Astrocyte (in vitro differentiated cells and primary cell): ENCODE measurements at regions not wholly inside any gene's neighbourhood (a gene's known extent, or its start where the extent isn't known, plus 50 kb on each side); places are given as distances from the start of the nearest gene placed in this dataset.

ENCODE experiments used
- DNase-seq: peaks from one replicate; pipeline ENCODE4 v3.0.0-alpha.2; 2010; ENCODE audit warnings: low read depth
- FAIRE-seq: peaks from 2 replicates; lab custom pipeline; 2011; peaks lifted over from hg19 to GRCh38; lab: Jason Lieb, UNC
- H2AFZ ChIP-seq: 2 replicates; pipeline ENCODE4 v1.6.0; 2012; ENCODE audit warnings: low read depth, low read length, inconsistent platforms
- H3K27ac ChIP-seq: 2 replicates; pipeline ENCODE4 v1.5.1; 2011; ENCODE audit warnings: low read depth, low read length, inconsistent platforms
- H3K27me3 ChIP-seq: 2 replicates; pipeline ENCODE4 v1.6.0; 2011; ENCODE audit warnings: low read length, inconsistent platforms; ENCODE audit not compliant: insufficient read depth
- H3K36me3 ChIP-seq: 2 replicates; pipeline ENCODE4 v1.5.1; 2011; ENCODE audit warnings: low read length, inconsistent platforms; ENCODE audit not compliant: insufficient read depth
- H3K4me1 ChIP-seq: 2 replicates; pipeline ENCODE4 v1.5.1; 2011; ENCODE audit warnings: low read length, inconsistent platforms; ENCODE audit not compliant: insufficient read depth
- H3K4me2 ChIP-seq: 2 replicates; pipeline ENCODE4 v1.6.0; 2012; ENCODE audit warnings: low read length, inconsistent platforms
- H3K4me3 ChIP-seq: 2 replicates; pipeline ENCODE4 v1.5.1; 2011; ENCODE audit warnings: low read depth, mild to moderate bottlenecking, low read length, inconsistent platforms; ENCODE audit not compliant: insufficient read depth
- H3K79me2 ChIP-seq: 2 replicates; pipeline ENCODE4 v1.6.0; 2012; ENCODE audit warnings: mild to moderate bottlenecking, low read length, inconsistent platforms; ENCODE audit not compliant: insufficient read depth
- H3K9ac ChIP-seq: 2 replicates; pipeline ENCODE4 v1.6.0; 2012; ENCODE audit warnings: mild to moderate bottlenecking, low read length, inconsistent platforms
- H3K9me3 ChIP-seq: 2 replicates; pipeline ENCODE4 v1.5.1; 2012; ENCODE audit warnings: low read depth, mild to moderate bottlenecking, low read length, inconsistent platforms; ENCODE audit not compliant: insufficient read depth
- H4K20me1 ChIP-seq: 2 replicates; pipeline ENCODE4 v1.6.0; 2012; ENCODE audit warnings: low read length, inconsistent platforms; ENCODE audit not compliant: insufficient read depth
- H3K27ac Mint-ChIP-seq: one replicate; pipeline ENCODE4 v1.8.0; 2021; ENCODE audit warnings: mild to moderate bottlenecking, mixed read lengths; ENCODE audit not compliant: unreplicated experiment
- H3K27me3 Mint-ChIP-seq: one replicate; pipeline ENCODE4 v1.8.0; 2021; ENCODE audit warnings: low read depth, mixed read lengths; ENCODE audit not compliant: unreplicated experiment
- H3K36me3 Mint-ChIP-seq: one replicate; pipeline ENCODE4 v1.8.0; 2021; ENCODE audit warnings: low read depth, mixed read lengths; ENCODE audit not compliant: unreplicated experiment
- H3K4me1 Mint-ChIP-seq: one replicate; pipeline ENCODE4 v1.8.0; 2021; ENCODE audit warnings: low read depth, mixed read lengths; ENCODE audit not compliant: unreplicated experiment
- H3K4me3 Mint-ChIP-seq: one replicate; pipeline ENCODE4 v1.8.0; 2021; ENCODE audit warnings: mild to moderate bottlenecking, moderate library complexity, mixed read lengths; ENCODE audit not compliant: unreplicated experiment
- H3K9me3 Mint-ChIP-seq: one replicate; pipeline ENCODE4 v1.8.0; 2021; ENCODE audit warnings: mild to moderate bottlenecking, mixed read lengths; ENCODE audit not compliant: unreplicated experiment
- CTCF ChIP-seq: IDR thresholded peaks from 2 replicates; pipeline ENCODE4 v1.5.1; 2011; ENCODE audit warnings: low read depth, mild to moderate bottlenecking, inconsistent platforms, low read length, moderate library complexity; ENCODE audit not compliant: insufficient read depth
- EZH2 ChIP-seq: IDR thresholded peaks from 2 replicates; pipeline ENCODE4 v1.6.1; 2012; ENCODE audit warnings: mild to moderate bottlenecking, low read length, inconsistent platforms; ENCODE audit not compliant: insufficient read depth

GRCh38 chr3:22172964-22173363, 422.0 kb upstream of the ZNF385D start:
- Histone ChIP-seq H3K27ac (no peak overlapping the region), H3K4me3 (no peak overlapping the region), H3K4me2 (no peak overlapping the region), H3K9me3 (no peaks in the 10 kb centered on the region), H3K27me3 (no peaks in the 10 kb centered on the region), H4K20me1 (no peaks in the 10 kb centered on the region), H3K79me2 (no peaks in the 10 kb centered on the region), H3K36me3 (no peaks in the 10 kb centered on the region), H2AFZ (no peak overlapping the region), H3K9ac (no peak overlapping the region), H3K4me1 (no peaks in the 10 kb centered on the region)
- FAIRE-seq (no peak), DNase-seq (no peak)
- H3K36me3 Mint-ChIP-seq, result no peaks in the 10 kb centered on the region
- no peaks in the 10 kb centered on the region for H3K9me3 Mint-ChIP-seq
- no peaks in the 10 kb centered on the region for H3K4me1 Mint-ChIP-seq
- H3K27me3 Mint-ChIP-seq, result no peaks in the 10 kb centered on the region
- no peak for TF ChIP-seq CTCF
- no peak for TF ChIP-seq EZH2
- H3K4me3 Mint-ChIP-seq, result no peak overlapping the region
- H3K27ac Mint-ChIP-seq, result no peak overlapping the region

- H3K79me2 ChIP-seq, result no peaks in the 10 kb centered on the region
- H3K9me3 Mint-ChIP-seq, result no peaks in the 10 kb centered on the region
- no peaks in the 10 kb centered on the region for H3K4me1 Mint-ChIP-seq
- H3K9ac ChIP-seq, result no peak overlapping the region
- H4K20me1 ChIP-seq, result no peaks in the 10 kb centered on the region
- H3K4me3 ChIP-seq, result no peak overlapping the region
- H3K27ac ChIP-seq, result no peak overlapping the region
- no peak overlapping the region for H3K27ac Mint-ChIP-seq
- DNase-seq (no peak), FAIRE-seq (no peak)
- H3K9me3 ChIP-seq, result no peaks in the 10 kb centered on the region
- H3K27me3 Mint-ChIP-seq, result no peaks in the 10 kb centered on the region
- H3K36me3 Mint-ChIP-seq, result no peaks in the 10 kb centered on the region
- TF ChIP-seq EZH2 (no peak), CTCF (no peak)
- no peak overlapping the region for H2AFZ ChIP-seq
- no peaks in the 10 kb centered on the region for H3K27me3 ChIP-seq
- no peaks in the 10 kb centered on the region for H3K36me3 ChIP-seq
- no peaks in the 10 kb centered on the region for H3K4me1 ChIP-seq
- no peak overlapping the region for H3K4me3 Mint-ChIP-seq
- H3K4me2 ChIP-seq, result no peak overlapping the region
These were observed 424.9 kb upstream of the ZNF385D start for GRCh38 chr3:22175947-22176346.

- Mint-ChIP-seq H3K9me3 (no peaks in the 10 kb centered on the region), H3K27ac (no peak overlapping the region), H3K36me3 (no peaks in the 10 kb centered on the region), H3K27me3 (no peaks in the 10 kb centered on the region), H3K4me3 (no peak overlapping the region), H3K4me1 (no peaks in the 10 kb centered on the region)
- H3K4me2 ChIP-seq, result no peak overlapping the region
- H3K79me2 ChIP-seq, result no peaks in the 10 kb centered on the region
- H3K9me3 ChIP-seq, result no peaks in the 10 kb centered on the region
- H3K27ac ChIP-seq, result no peak overlapping the region
- H3K27me3 ChIP-seq, result no peaks in the 10 kb centered on the region
- no peak for TF ChIP-seq EZH2
- no peak for TF ChIP-seq CTCF
- no peaks in the 10 kb centered on the region for H3K36me3 ChIP-seq
- H3K4me1 ChIP-seq, result no peaks in the 10 kb centered on the region
- no peak overlapping the region for H3K4me3 ChIP-seq
- DNase-seq (no peak), FAIRE-seq (no peak)
- no peak overlapping the region for H3K9ac ChIP-seq
- no peaks in the 10 kb centered on the region for H4K20me1 ChIP-seq
- no peak overlapping the region for H2AFZ ChIP-seq
These were observed 425.9 kb upstream of the ZNF385D start for GRCh38 chr3:22176911-22177310.
